ENCODE measurements at regions not wholly inside any gene's neighbourhood (a gene's known extent, or its start where the extent isn't known, plus 50 kb on each side); places are given as distances from the start of the nearest gene placed in this dataset.

GRCh38 chr15:39310633-39311032, 270.2 kb upstream of the THBS1 start:
- H3K9me3 ChIP-seq = peaks cover 0 to 8% (median 0%) of the 10 kb centered on the region in 11 donors
- ATAC-seq (no peak), DNase-seq (no peak)
- H3K27ac ChIP-seq = no peak overlapping the region
- H3K4me1 ChIP-seq = peaks cover 0 to 13% (median 0%) of the 10 kb centered on the region in 9 donors
- intact Hi-C loops (cut with DNase I) = loop anchor here in 7 of 10 donors (5.0 to 10.0 kb wide), 4 partner anchors 264 to 274 kb away; partner anchors contain the start of gene THBS1 (in 4 of the 7)
- H3K27me3 ChIP-seq = peaks cover 0 to 9% (median 0%) of the 10 kb centered on the region in 7 donors
- no peak for TF ChIP-seq CTCF (IDR thresholded peaks at IDR 0.05)
- 88 to 91% methylated on average over 3 of the region's 3 CpGs for WGBS, 2 donors
- no peak overlapping the region for H3K4me3 ChIP-seq
- H3K36me3 ChIP-seq = no peaks in the 10 kb centered on the region

GRCh38 chr15:39312984-39313383, 267.9 kb upstream of the THBS1 start:
- Histone ChIP-seq H3K27ac (peak overlapping the region in 1 of 10 donors; percentile 48), H3K4me1 (peaks cover 0 to 13% (median 0%) of the 10 kb centered on the region in 9 donors), H3K27me3 (no peaks in the 10 kb centered on the region), H3K4me3 (no peak overlapping the region), H3K36me3 (no peaks in the 10 kb centered on the region), H3K9me3 (no peaks in the 10 kb centered on the region)
- TF ChIP-seq CTCF (IDR thresholded peaks at IDR 0.05) = peak in 7 of 9 donors; percentile 30 to 59 (median 47)
- intact Hi-C loops (cut with DNase I) = loop anchor here in 7 of 10 donors (5.0 to 10.0 kb wide), 4 partner anchors 262 to 272 kb away; partner anchors contain the start of gene THBS1 (in 4 of the 7)
- peak in 1 of 2 donors; percentile 16 for DNase-seq
- ATAC-seq = peak in 6 of 8 donors; percentile 49 to 84 (median 76)
- WGBS, 2 donors = 74 to 76% methylated on average over 3 of the region's 3 CpGs

- DNase-seq (no peak), ATAC-seq (no peak)
- 94 to 95% methylated on average over 3 of the region's 3 CpGs for WGBS, 2 donors
- intact Hi-C loops (cut with DNase I) = loop anchor here in 7 of 10 donors (5.0 to 10.0 kb wide), 4 partner anchors 261 to 271 kb away; partner anchors contain the start of gene THBS1 (in 4 of the 7)
- Histone ChIP-seq H3K27ac (peak overlapping the region in 1 of 10 donors; percentile 48), H3K4me3 (no peak overlapping the region), H3K4me1 (peaks cover 0 to 13% (median 0%) of the 10 kb centered on the region in 9 donors), H3K27me3 (no peaks in the 10 kb centered on the region), H3K36me3 (no peaks in the 10 kb centered on the region), H3K9me3 (no peaks in the 10 kb centered on the region)
- TF ChIP-seq CTCF (IDR thresholded peaks at IDR 0.05) = no peak
Measured at GRCh38 chr15:39313467-39313866, 267.4 kb upstream of the THBS1 start.

- intact Hi-C loops (cut with DNase I) = loop anchor here in 7 of 10 donors (5.0 to 10.0 kb wide), 4 partner anchors 261 to 271 kb away; partner anchors contain the start of gene THBS1 (in 4 of the 7)
- no peak for DNase-seq
- Histone ChIP-seq H3K9me3 (no peaks in the 10 kb centered on the region), H3K27ac (peak overlapping the region in 1 of 10 donors; percentile 48), H3K4me3 (no peak overlapping the region), H3K27me3 (no peaks in the 10 kb centered on the region), H3K4me1 (peaks cover 0 to 13% (median 0%) of the 10 kb centered on the region in 9 donors), H3K36me3 (no peaks in the 10 kb centered on the region)
- no peak for ATAC-seq
- 97 to 98% methylated on average over 1 of the region's 1 CpG for WGBS, 2 donors
- TF ChIP-seq CTCF (IDR thresholded peaks at IDR 0.05) = no peak
Measured at GRCh38 chr15:39313881-39314280, 267.0 kb upstream of the THBS1 start.

Data from heart right ventricle (tissue), 16 donors.